K562 (cell line): ENCODE measurements at regions not wholly inside any gene's neighbourhood (a gene's known extent, or its start where the extent isn't known, plus 50 kb on each side); places are given as distances from the start of the nearest gene placed in this dataset.

Source experiments
- MAFF ChIP-seq: IDR thresholded peaks from 2 replicates; pipeline ENCODE4 v1.6.1; 2012; ENCODE audit warnings: low read length, improper control_type of control experiment
- NCOR1 ChIP-seq: fragments of 450-650 bp; IDR thresholded peaks from 2 replicates; pipeline ENCODE4 v1.6.1; 2016; ENCODE audit warnings: mild to moderate bottlenecking, moderate library complexity
- RBM39 ChIP-seq: fragments of 200-400 bp; formaldehyde crosslinking; optimal IDR thresholded peaks from 2 replicates; pipeline ENCODE3; 2018; ENCODE audit warnings: low read depth, low read length
- SAP30 ChIP-seq: fragments of 200-600 bp; sonication (generic); IDR thresholded peaks from 2 replicates; pipeline ENCODE4 v1.6.1; 2012; ENCODE audit warnings: borderline replicate concordance, low read depth, mild to moderate bottlenecking, moderate library complexity, low read length, control low read depth, inconsistent platforms; ENCODE audit not compliant: insufficient read depth, poor library complexity, severe bottlenecking
- ZNF282 ChIP-seq: sonication (generic); formaldehyde crosslinking; IDR thresholded peaks from 2 replicates; pipeline ENCODE4 v1.8.1; 2023; ENCODE audit warnings: missing genetic modification reagents
- ZNF41 ChIP-seq: fragments of 250-450 bp; sonication (Bioruptor Pico); conservative IDR thresholded peaks from 2 replicates; pipeline ENCODE4 v1.4.0; 2020; ENCODE audit warnings: mild to moderate bottlenecking
- TF ChIP-seq, protein P1 (sequence below), 2 experiments: fragments of 450-650 bp in 1 of 2; sonication (generic) in 1 of 2; formaldehyde crosslinking in 1 of 2; IDR thresholded peaks; 2 replicates each; pipeline versions ENCODE4 v1.7.1 to v1.9.0; 2016 to 2022; ENCODE audit warnings: inconsistent platforms in 1 of 2, mild to moderate bottlenecking in 1 of 2, missing genetic modification reagents in 1 of 2
- TF ChIP-seq, protein P2 (sequence below): fragments of 450-650 bp; IDR thresholded peaks from 2 replicates; pipeline ENCODE4 v1.6.1; 2016; ENCODE audit warnings: missing biosample characterization, missing genetic modification characterization

DNA sequence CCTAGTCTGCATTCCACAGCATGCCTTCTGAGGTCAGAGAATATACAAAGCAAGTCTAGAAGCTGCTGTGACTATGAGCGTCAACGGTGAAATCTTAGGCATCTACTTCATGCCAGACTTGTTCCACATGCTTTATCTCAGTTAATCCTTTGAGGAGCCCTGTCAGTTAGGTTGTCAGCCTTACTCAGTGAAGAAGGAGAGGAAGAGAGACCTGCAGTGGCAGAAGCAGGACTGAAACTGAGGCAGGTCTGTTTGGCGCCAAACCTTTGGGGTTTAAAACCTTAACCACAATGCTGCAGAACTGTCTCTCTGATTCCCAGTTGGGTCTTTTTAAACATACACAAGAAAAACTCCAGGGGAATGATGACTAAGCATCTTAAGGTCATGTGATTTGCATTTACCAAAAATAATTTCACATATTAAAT lies 139.0 kb upstream of the LIPC start (continued):
- TF ChIP-seq, protein P1, sequence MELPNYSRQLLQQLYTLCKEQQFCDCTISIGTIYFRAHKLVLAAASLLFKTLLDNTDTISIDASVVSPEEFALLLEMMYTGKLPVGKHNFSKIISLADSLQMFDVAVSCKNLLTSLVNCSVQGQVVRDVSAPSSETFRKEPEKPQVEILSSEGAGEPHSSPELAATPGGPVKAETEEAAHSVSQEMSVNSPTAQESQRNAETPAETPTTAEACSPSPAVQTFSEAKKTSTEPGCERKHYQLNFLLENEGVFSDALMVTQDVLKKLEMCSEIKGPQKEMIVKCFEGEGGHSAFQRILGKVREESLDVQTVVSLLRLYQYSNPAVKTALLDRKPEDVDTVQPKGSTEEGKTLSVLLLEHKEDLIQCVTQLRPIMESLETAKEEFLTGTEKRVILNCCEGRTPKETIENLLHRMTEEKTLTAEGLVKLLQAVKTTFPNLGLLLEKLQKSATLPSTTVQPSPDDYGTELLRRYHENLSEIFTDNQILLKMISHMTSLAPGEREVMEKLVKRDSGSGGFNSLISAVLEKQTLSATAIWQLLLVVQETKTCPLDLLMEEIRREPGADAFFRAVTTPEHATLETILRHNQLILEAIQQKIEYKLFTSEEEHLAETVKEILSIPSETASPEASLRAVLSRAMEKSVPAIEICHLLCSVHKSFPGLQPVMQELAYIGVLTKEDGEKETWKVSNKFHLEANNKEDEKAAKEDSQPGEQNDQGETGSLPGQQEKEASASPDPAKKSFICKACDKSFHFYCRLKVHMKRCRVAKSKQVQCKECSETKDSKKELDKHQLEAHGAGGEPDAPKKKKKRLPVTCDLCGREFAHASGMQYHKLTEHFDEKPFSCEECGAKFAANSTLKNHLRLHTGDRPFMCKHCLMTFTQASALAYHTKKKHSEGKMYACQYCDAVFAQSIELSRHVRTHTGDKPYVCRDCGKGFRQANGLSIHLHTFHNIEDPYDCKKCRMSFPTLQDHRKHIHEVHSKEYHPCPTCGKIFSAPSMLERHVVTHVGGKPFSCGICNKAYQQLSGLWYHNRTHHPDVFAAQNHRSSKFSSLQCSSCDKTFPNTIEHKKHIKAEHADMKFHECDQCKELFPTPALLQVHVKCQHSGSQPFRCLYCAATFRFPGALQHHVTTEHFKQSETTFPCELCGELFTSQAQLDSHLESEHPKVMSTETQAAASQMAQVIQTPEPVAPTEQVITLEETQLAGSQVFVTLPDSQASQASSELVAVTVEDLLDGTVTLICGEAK (IDR thresholded peaks at IDR 0.05): no peak
- TF ChIP-seq, protein P1 (CRISPR knock-in tag; IDR thresholded peaks at IDR 0.05): no peak
- TF ChIP-seq, protein P2, sequence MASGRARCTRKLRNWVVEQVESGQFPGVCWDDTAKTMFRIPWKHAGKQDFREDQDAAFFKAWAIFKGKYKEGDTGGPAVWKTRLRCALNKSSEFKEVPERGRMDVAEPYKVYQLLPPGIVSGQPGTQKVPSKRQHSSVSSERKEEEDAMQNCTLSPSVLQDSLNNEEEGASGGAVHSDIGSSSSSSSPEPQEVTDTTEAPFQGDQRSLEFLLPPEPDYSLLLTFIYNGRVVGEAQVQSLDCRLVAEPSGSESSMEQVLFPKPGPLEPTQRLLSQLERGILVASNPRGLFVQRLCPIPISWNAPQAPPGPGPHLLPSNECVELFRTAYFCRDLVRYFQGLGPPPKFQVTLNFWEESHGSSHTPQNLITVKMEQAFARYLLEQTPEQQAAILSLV: no peak
- TF ChIP-seq SAP30: no peak
- TF ChIP-seq RBM39: no peak
- no peak for TF ChIP-seq ZNF282 (CRISPR knock-in tag)
- TF ChIP-seq ZNF41 (CRISPR knock-in tag): no peak
- no peak for TF ChIP-seq NCOR1
- TF ChIP-seq MAFF: peak; percentile 81
- TF ChIP-seq, all 486 proteins: peak for 25
